Fibroblast of lung (primary cell): ENCODE measurements at regions not wholly inside any gene's neighbourhood (a gene's known extent, or its start where the extent isn't known, plus 50 kb on each side); places are given as distances from the start of the nearest gene placed in this dataset.

Source experiments
- DNase-seq, 2 donors: peaks; one replicate each; pipeline versions ENCODE4 v3.0.0 to v3.0.0-alpha.2; 2010; ENCODE audit warnings: low read depth in 2 of 2
- H2AFZ ChIP-seq: 2 replicates; pipeline ENCODE4 v1.5.1; 2012; ENCODE audit warnings: low read length, control low read depth, inconsistent platforms
- H3K27ac ChIP-seq: 2 replicates; pipeline ENCODE4 v1.5.1; 2011; ENCODE audit warnings: low read length, control low read depth; ENCODE audit not compliant: insufficient read depth
- H3K27me3 ChIP-seq: 2 replicates; pipeline ENCODE4 v1.5.1; 2011; ENCODE audit warnings: mild to moderate bottlenecking, low read length; ENCODE audit not compliant: control insufficient read depth, insufficient read depth
- H3K36me3 ChIP-seq: 2 replicates; pipeline ENCODE4 v1.5.1; 2011; ENCODE audit warnings: low read length; ENCODE audit not compliant: control insufficient read depth, insufficient read depth
- H3K4me1 ChIP-seq: 2 replicates; pipeline ENCODE4 v1.5.1; 2011; ENCODE audit warnings: low read length; ENCODE audit not compliant: control insufficient read depth, insufficient read depth; ENCODE audit errors: extremely low read depth
- H3K4me2 ChIP-seq: 2 replicates; pipeline ENCODE4 v1.5.1; 2011; ENCODE audit warnings: low read length, control low read depth; ENCODE audit not compliant: insufficient read depth; ENCODE audit errors: extremely low read depth
- H3K4me3 ChIP-seq, 4 experiments: fragments of 200-600 bp in 1 of 4; sonication (generic) in 1 of 4; replicated peaks in 1 of 4; 2 replicates each; pipeline ENCODE4 v1.5.1; 2011 to 2016; ENCODE audit warnings: low read length in 4 of 4, low read depth in 3 of 4, mild to moderate bottlenecking in 3 of 4, control low read depth in 2 of 4, inconsistent platforms in 1 of 4, mixed read lengths in 1 of 4; ENCODE audit not compliant: insufficient read depth in 1 of 4; ENCODE audit errors: control extremely low read depth in 1 of 4
- H3K79me2 ChIP-seq: 2 replicates; pipeline ENCODE4 v1.5.1; 2012; ENCODE audit warnings: mild to moderate bottlenecking, low read length, inconsistent platforms; ENCODE audit not compliant: control insufficient read depth, insufficient read depth
- H3K9ac ChIP-seq: 2 replicates; pipeline ENCODE4 v1.5.1; 2011; ENCODE audit warnings: mild to moderate bottlenecking, low read length, control low read depth; ENCODE audit not compliant: insufficient read depth
- H3K9me3 ChIP-seq: 2 replicates; pipeline ENCODE4 v1.5.1; 2012; ENCODE audit warnings: low read depth, low read length; ENCODE audit not compliant: control insufficient read depth, insufficient read depth
- H4K20me1 ChIP-seq: 2 replicates; pipeline ENCODE4 v1.5.1; 2011; ENCODE audit warnings: low read length; ENCODE audit not compliant: control insufficient read depth, insufficient read depth; ENCODE audit errors: extremely low read depth
- EZH2 ChIP-seq: IDR thresholded peaks from 2 replicates; pipeline ENCODE4 v1.5.1; 2012; ENCODE audit warnings: low read length, control low read depth, mild to moderate bottlenecking; ENCODE audit errors: missing control alignments
- TF ChIP-seq, protein P1 (sequence below), 2 donors: IDR thresholded peaks in 1 of 2; conservative IDR thresholded peaks in 1 of 2; 1 replicate in 1 of 2; 2 replicates in 1 of 2; pipeline ENCODE4 v1.5.1; 2011 to 2012; ENCODE audit warnings: low read length in 2 of 2, control low read depth in 1 of 2, inconsistent platforms in 1 of 2, low read depth in 1 of 2, mild to moderate bottlenecking in 1 of 2

GRCh38 chr1:95518310-95518709 is 284.3 kb downstream of the RWDD3 start:
- H2AFZ ChIP-seq = no peak overlapping the region
- no peaks in the 10 kb centered on the region for H3K79me2 ChIP-seq
- no peaks in the 10 kb centered on the region for H3K9me3 ChIP-seq
- H3K4me1 ChIP-seq = no peaks in the 10 kb centered on the region
- H3K36me3 ChIP-seq = no peaks in the 10 kb centered on the region
- H3K9ac ChIP-seq = no peak overlapping the region
- H3K27me3 ChIP-seq = no peaks in the 10 kb centered on the region
- no peak overlapping the region for H3K27ac ChIP-seq
- no peak overlapping the region for H3K4me3 ChIP-seq
- H4K20me1 ChIP-seq = no peaks in the 10 kb centered on the region
- TF ChIP-seq, protein P1, sequence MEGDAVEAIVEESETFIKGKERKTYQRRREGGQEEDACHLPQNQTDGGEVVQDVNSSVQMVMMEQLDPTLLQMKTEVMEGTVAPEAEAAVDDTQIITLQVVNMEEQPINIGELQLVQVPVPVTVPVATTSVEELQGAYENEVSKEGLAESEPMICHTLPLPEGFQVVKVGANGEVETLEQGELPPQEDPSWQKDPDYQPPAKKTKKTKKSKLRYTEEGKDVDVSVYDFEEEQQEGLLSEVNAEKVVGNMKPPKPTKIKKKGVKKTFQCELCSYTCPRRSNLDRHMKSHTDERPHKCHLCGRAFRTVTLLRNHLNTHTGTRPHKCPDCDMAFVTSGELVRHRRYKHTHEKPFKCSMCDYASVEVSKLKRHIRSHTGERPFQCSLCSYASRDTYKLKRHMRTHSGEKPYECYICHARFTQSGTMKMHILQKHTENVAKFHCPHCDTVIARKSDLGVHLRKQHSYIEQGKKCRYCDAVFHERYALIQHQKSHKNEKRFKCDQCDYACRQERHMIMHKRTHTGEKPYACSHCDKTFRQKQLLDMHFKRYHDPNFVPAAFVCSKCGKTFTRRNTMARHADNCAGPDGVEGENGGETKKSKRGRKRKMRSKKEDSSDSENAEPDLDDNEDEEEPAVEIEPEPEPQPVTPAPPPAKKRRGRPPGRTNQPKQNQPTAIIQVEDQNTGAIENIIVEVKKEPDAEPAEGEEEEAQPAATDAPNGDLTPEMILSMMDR (conservative IDR thresholded peaks at IDR 0.05 in 1 of 2, IDR thresholded peaks at IDR 0.05 in 1 of 2; ENCODE audit: low read depth in 1 of 2, low read length in 2 of 2) = no peak
- no peak for TF ChIP-seq EZH2
- no peak for DNase-seq
- H3K4me2 ChIP-seq = no peak overlapping the region

DNA sequence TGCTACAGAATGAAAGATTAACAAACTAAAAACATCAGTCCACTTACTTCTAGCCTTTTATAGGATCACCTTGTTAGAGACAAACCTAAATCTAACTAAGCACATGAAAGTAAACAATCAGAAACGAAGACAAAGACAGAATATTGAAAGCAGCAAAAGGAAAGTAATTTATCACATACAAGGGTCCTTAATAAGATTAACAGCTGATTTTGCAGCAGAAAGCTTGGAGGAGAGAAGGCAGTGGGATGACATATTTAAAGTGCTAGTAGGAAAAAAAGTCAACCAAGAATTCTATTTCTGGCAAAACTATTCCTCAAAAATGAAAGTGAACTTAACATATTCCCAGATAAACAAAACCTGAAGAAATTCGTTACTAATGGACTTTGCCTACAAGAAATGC is 286.4 kb downstream of the RWDD3 start:
- no peaks in the 10 kb centered on the region for H4K20me1 ChIP-seq

DNA sequence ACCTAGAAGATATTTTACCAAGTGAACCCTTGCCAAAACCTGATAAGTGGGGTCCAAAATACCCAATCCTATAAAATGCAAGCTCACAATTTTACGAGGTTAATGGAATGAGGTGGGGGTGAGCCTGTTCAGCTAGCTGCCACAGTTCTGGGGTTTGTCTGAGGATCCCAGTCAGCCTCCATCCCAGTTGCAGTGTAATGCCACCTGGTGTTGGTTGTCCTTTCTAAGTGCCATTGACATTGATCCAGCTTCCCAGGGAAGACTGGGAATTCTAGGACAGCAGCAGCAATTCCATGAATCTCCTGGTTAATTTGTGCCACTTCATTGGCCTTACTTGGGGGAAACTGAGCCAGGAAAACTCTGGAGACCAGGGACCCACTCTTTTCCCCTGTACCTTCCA is 298.3 kb downstream of the RWDD3 start:
- no peaks in the 10 kb centered on the region for H3K36me3 ChIP-seq
- no peak overlapping the region for H3K4me2 ChIP-seq
- no peak overlapping the region for H2AFZ ChIP-seq
- no peak overlapping the region for H3K27ac ChIP-seq
- H3K79me2 ChIP-seq = no peaks in the 10 kb centered on the region
- H3K4me3 ChIP-seq = no peak overlapping the region
- no peak for DNase-seq
- no peaks in the 10 kb centered on the region for H3K4me1 ChIP-seq
- no peaks in the 10 kb centered on the region for H3K9me3 ChIP-seq
- TF ChIP-seq EZH2 = no peak
- TF ChIP-seq, protein P1 (conservative IDR thresholded peaks at IDR 0.05 in 1 of 2, IDR thresholded peaks at IDR 0.05 in 1 of 2; ENCODE audit: low read depth in 1 of 2, low read length in 2 of 2) = no peak
- H4K20me1 ChIP-seq = no peaks in the 10 kb centered on the region
- no peaks in the 10 kb centered on the region for H3K27me3 ChIP-seq
- no peak overlapping the region for H3K9ac ChIP-seq

More for the DNA sequence above, 286.4 kb downstream of the RWDD3 start:
- H3K79me2 ChIP-seq = no peaks in the 10 kb centered on the region
- no peaks in the 10 kb centered on the region for H3K9me3 ChIP-seq
- no peak overlapping the region for H3K27ac ChIP-seq
- H3K4me2 ChIP-seq = no peak overlapping the region
- H3K4me1 ChIP-seq = no peaks in the 10 kb centered on the region
- H3K27me3 ChIP-seq = no peaks in the 10 kb centered on the region
- no peak for DNase-seq
- no peak for TF ChIP-seq EZH2
- TF ChIP-seq, protein P1 (conservative IDR thresholded peaks at IDR 0.05 in 1 of 2, IDR thresholded peaks at IDR 0.05 in 1 of 2; ENCODE audit: low read depth in 1 of 2, low read length in 2 of 2) = no peak
- no peaks in the 10 kb centered on the region for H3K36me3 ChIP-seq
- no peak overlapping the region for H3K4me3 ChIP-seq
- no peak overlapping the region for H2AFZ ChIP-seq
- H3K9ac ChIP-seq = no peak overlapping the region
